ENCODE measurements at regions not wholly inside any gene's neighbourhood (a gene's known extent, or its start where the extent isn't known, plus 50 kb on each side); places are given as distances from the start of the nearest gene placed in this dataset.

- Histone ChIP-seq H3K36me3 (ENCODE audit: insufficient read depth, low read length) (no peaks in the 10 kb centered on the region), H3K4me2 (ENCODE audit: low read depth, low read length, poor library complexity, severe bottlenecking) (no peak overlapping the region), H3K9me2 (replicated peaks; ENCODE audit: low read depth, low read length) (no peaks in the 10 kb centered on the region), H2AFZ (ENCODE audit: low read length) (no peak overlapping the region), H3K9ac (ENCODE audit: low read depth, low read length, poor library complexity, severe bottlenecking) (no peak overlapping the region), H3K27me3 (ENCODE audit: insufficient read depth, low read length, poor library complexity, severe bottlenecking) (no peaks in the 10 kb centered on the region), H3F3A (ENCODE audit: low read depth) (no peaks in the 10 kb centered on the region), H3K4me1 (ENCODE audit: insufficient read depth, low read length, poor library complexity, severe bottlenecking) (no peaks in the 10 kb centered on the region), H3K4me3 (ENCODE audit: low read length, poor library complexity, severe bottlenecking) (no peak overlapping the region), H4K20me1 (ENCODE audit: insufficient read depth, low read length, poor library complexity, severe bottlenecking) (no peaks in the 10 kb centered on the region), H3K9me3 (ENCODE audit: insufficient read depth, low read depth, low read length) (no peaks in the 10 kb centered on the region), H3K79me2 (ENCODE audit: insufficient read depth, low read length) (no peaks in the 10 kb centered on the region)
- TF ChIP-seq CTCF (conservative IDR thresholded peaks at IDR 0.05; ENCODE audit: low read length) (no peak), EZH2phosphoT487 (IDR thresholded peaks at IDR 0.05; ENCODE audit: borderline replicate concordance) (no peak)
Measured at GRCh38 chr9:97761879-97762278, 64.7 kb upstream of the XPA start.

- no peaks in the 10 kb centered on the region for H3K9me2 ChIP-seq (replicated peaks; ENCODE audit: low read depth, low read length)
Measured at GRCh38 chr9:97763874-97764273, 66.7 kb upstream of the XPA start.

GRCh38 chr9:97766092-97766491, 69.0 kb upstream of the XPA start:
- H2AFZ ChIP-seq (ENCODE audit: low read length), result no peak overlapping the region

More at GRCh38 chr9:97763874-97764273, 66.7 kb upstream of the XPA start:
- Histone ChIP-seq H3K4me3 (ENCODE audit: low read length, poor library complexity, severe bottlenecking) (no peak overlapping the region), H2AFZ (ENCODE audit: low read length) (no peak overlapping the region), H3K36me3 (ENCODE audit: insufficient read depth, low read length) (no peaks in the 10 kb centered on the region), H3F3A (ENCODE audit: low read depth) (no peaks in the 10 kb centered on the region), H3K9me3 (ENCODE audit: insufficient read depth, low read depth, low read length) (no peaks in the 10 kb centered on the region), H4K20me1 (ENCODE audit: insufficient read depth, low read length, poor library complexity, severe bottlenecking) (no peaks in the 10 kb centered on the region), H3K9ac (ENCODE audit: low read depth, low read length, poor library complexity, severe bottlenecking) (no peak overlapping the region), H3K79me2 (ENCODE audit: insufficient read depth, low read length) (no peaks in the 10 kb centered on the region), H3K27me3 (ENCODE audit: insufficient read depth, low read length, poor library complexity, severe bottlenecking) (no peaks in the 10 kb centered on the region), H3K4me1 (ENCODE audit: insufficient read depth, low read length, poor library complexity, severe bottlenecking) (no peaks in the 10 kb centered on the region), H3K4me2 (ENCODE audit: low read depth, low read length, poor library complexity, severe bottlenecking) (no peak overlapping the region)
- TF ChIP-seq EZH2phosphoT487 (IDR thresholded peaks at IDR 0.05; ENCODE audit: borderline replicate concordance), result no peak
- no peak for TF ChIP-seq CTCF (conservative IDR thresholded peaks at IDR 0.05; ENCODE audit: low read length)

More at GRCh38 chr9:97766092-97766491, 69.0 kb upstream of the XPA start:
- no peaks in the 10 kb centered on the region for H3K9me2 ChIP-seq (replicated peaks; ENCODE audit: low read depth, low read length)
- H4K20me1 ChIP-seq (ENCODE audit: insufficient read depth, low read length, poor library complexity, severe bottlenecking), result no peaks in the 10 kb centered on the region
- no peaks in the 10 kb centered on the region for H3K9me3 ChIP-seq (ENCODE audit: insufficient read depth, low read depth, low read length)
- H3K27me3 ChIP-seq (ENCODE audit: insufficient read depth, low read length, poor library complexity, severe bottlenecking), result no peaks in the 10 kb centered on the region
- no peaks in the 10 kb centered on the region for H3F3A ChIP-seq (ENCODE audit: low read depth)
- TF ChIP-seq CTCF (conservative IDR thresholded peaks at IDR 0.05; ENCODE audit: low read length), result no peak
- no peak for TF ChIP-seq EZH2phosphoT487 (IDR thresholded peaks at IDR 0.05; ENCODE audit: borderline replicate concordance)
- H3K4me3 ChIP-seq (ENCODE audit: low read length, poor library complexity, severe bottlenecking), result no peak overlapping the region
- no peaks in the 10 kb centered on the region for H3K79me2 ChIP-seq (ENCODE audit: insufficient read depth, low read length)
- H3K4me1 ChIP-seq (ENCODE audit: insufficient read depth, low read length, poor library complexity, severe bottlenecking), result no peaks in the 10 kb centered on the region
- no peaks in the 10 kb centered on the region for H3K36me3 ChIP-seq (ENCODE audit: insufficient read depth, low read length)
- no peak overlapping the region for H3K9ac ChIP-seq (ENCODE audit: low read depth, low read length, poor library complexity, severe bottlenecking)
- H3K4me2 ChIP-seq (ENCODE audit: low read depth, low read length, poor library complexity, severe bottlenecking), result no peak overlapping the region
